Stomach (tissue), 8 donors: ENCODE measurements at regions not wholly inside any gene's neighbourhood (a gene's known extent, or its start where the extent isn't known, plus 50 kb on each side); places are given as distances from the start of the nearest gene placed in this dataset.

Source experiments
- DNase-seq, 2 donors: peaks; one replicate each; pipeline versions ENCODE4 v3.0.0 to v3.0.0-alpha.2; 2013 to 2019
- H3K27ac ChIP-seq, 5 donors: fragments of 200-600 bp in 4 of 5; sonication (generic) in 4 of 5; one replicate each; pipeline ENCODE4 v1.5.1; 2013 to 2019; ENCODE audit warnings: mild to moderate bottlenecking in 1 of 5, moderate library complexity in 1 of 5
- H3K27me3 ChIP-seq, 3 donors: fragments of 200-600 bp; sonication (generic); one replicate each; pipeline ENCODE4 v1.5.1; 2017 to 2019; ENCODE audit warnings: mixed run types in 1 of 3
- H3K36me3 ChIP-seq, 4 donors: fragments of 200-600 bp; sonication (generic); 1 replicate in 3 of 4; 2 replicates in 1 of 4; pipeline ENCODE4 v1.5.1; 2016 to 2019
- H3K4me1 ChIP-seq, 4 donors: fragments of 200-600 bp; sonication (generic); one replicate each; pipeline ENCODE4 v1.5.1; 2016 to 2019
- H3K4me3 ChIP-seq, 4 donors: fragments of 200-600 bp; sonication (generic) in 3 of 4; one replicate each; pipeline ENCODE4 v1.5.1; 2016 to 2019; ENCODE audit warnings: mild to moderate bottlenecking in 1 of 4
- H3K9me3 ChIP-seq, 4 donors: fragments of 200-600 bp; sonication (generic); one replicate each; pipeline ENCODE4 v1.5.1; 2016 to 2019
- CTCF ChIP-seq, 7 experiments: fragments of 450-650 bp in 4 of 7; fragments of 200-600 bp in 3 of 7; sonication (generic) in 3 of 7; IDR thresholded peaks; one replicate each; pipeline ENCODE4 v1.5.1; 2016 to 2019; ENCODE audit warnings: antibody characterized with exemption in 7 of 7, control low read depth in 2 of 7, mild to moderate bottlenecking in 1 of 7
- EP300 ChIP-seq: sonication (generic); formaldehyde crosslinking; IDR thresholded peaks from one replicate; pipeline ENCODE4 v1.6.1; 2017; ENCODE audit warnings: antibody characterized with exemption
- POLR2A ChIP-seq, 4 donors: fragments of 450-650 bp; IDR thresholded peaks; one replicate each; pipeline ENCODE4 v1.6.1; 2016; ENCODE audit warnings: antibody characterized with exemption in 4 of 4, control low read depth in 2 of 4, mild to moderate bottlenecking in 1 of 4, moderate library complexity in 1 of 4
- POLR2AphosphoS5 ChIP-seq, 3 donors: sonication (generic); formaldehyde crosslinking; IDR thresholded peaks; one replicate each; pipeline ENCODE4 v1.6.1; 2016; ENCODE audit warnings: antibody characterized with exemption in 3 of 3
- WGBS, 5 donors: extraction: QIAGEN DNeasy Blood & Tissue Kit in 3 of 5; methylation state at CpG; one replicate each; pipeline versions ENCODE4 v1.1.5 to v1.1.7; 2013 to 2018; 5-methylcytosine and 5-hydroxymethylcytosine counted together
- intact Hi-C: fragments of 100-400 bp; cut with DNase I; formaldehyde crosslinking; loops from one replicate; pipeline ENCODE4 v1.15.1; 2023; ENCODE audit warnings: low total_unique reads
- donor health status: healthy with polysubstance abuse.
- donor health status: Bipolar disorder and iron deficiency.
- donor health status: healthy.

GRCh38 chr5:84550222-84550621, 165.5 kb upstream of the EDIL3 start:
- no peak overlapping the region for H3K27ac ChIP-seq
- no peaks in the 10 kb centered on the region for H3K36me3 ChIP-seq
- intact Hi-C loops = no loop called here
- H3K4me1 ChIP-seq = no peaks in the 10 kb centered on the region
- H3K9me3 ChIP-seq = peaks cover 0 to 10% (median 0%) of the 10 kb centered on the region in 4 donors
- 91 to 97% (median 94%) methylated on average over 2 of the region's 2 CpGs for WGBS, 5 donors
- DNase-seq = no peak
- H3K27me3 ChIP-seq = no peaks in the 10 kb centered on the region
- no peak for TF ChIP-seq EP300
- TF ChIP-seq POLR2AphosphoS5 (IDR thresholded peaks at IDR 0.05) = no peak
- no peak for TF ChIP-seq CTCF (IDR thresholded peaks at IDR 0.05)
- TF ChIP-seq POLR2A (IDR thresholded peaks at IDR 0.05) = no peak
- H3K4me3 ChIP-seq = no peak overlapping the region

GRCh38 chr5:84549054-84549453, 164.4 kb upstream of the EDIL3 start:
- WGBS, 5 donors = 50 to 74% (median 60%) methylated on average over 1 of the region's 1 CpG
- no peak for TF ChIP-seq CTCF (IDR thresholded peaks at IDR 0.05)
- no peak for TF ChIP-seq EP300
- TF ChIP-seq POLR2AphosphoS5 (IDR thresholded peaks at IDR 0.05) = no peak
- no peak for TF ChIP-seq POLR2A (IDR thresholded peaks at IDR 0.05)
- peaks cover 0 to under 1% (median 0%) of the 10 kb centered on the region in 4 donors for H3K9me3 ChIP-seq
- H3K27ac ChIP-seq = no peak overlapping the region
- intact Hi-C loops = no loop called here
- no peak overlapping the region for H3K4me3 ChIP-seq
- no peak for DNase-seq
- no peaks in the 10 kb centered on the region for H3K36me3 ChIP-seq
- no peaks in the 10 kb centered on the region for H3K4me1 ChIP-seq
- H3K27me3 ChIP-seq = no peaks in the 10 kb centered on the region

- Histone ChIP-seq H3K27me3 (no peaks in the 10 kb centered on the region), H3K4me1 (no peaks in the 10 kb centered on the region), H3K27ac (no peak overlapping the region), H3K9me3 (peaks cover 0 to under 1% (median 0%) of the 10 kb centered on the region in 4 donors), H3K4me3 (no peak overlapping the region), H3K36me3 (no peaks in the 10 kb centered on the region)
- TF ChIP-seq EP300 = no peak
- no peak for DNase-seq
- intact Hi-C loops = no loop called here
- 83 to 96% (median 92%) methylated on average over 3 of the region's 3 CpGs for WGBS, 5 donors
Measured at GRCh38 chr5:84546686-84547085, 162.0 kb upstream of the EDIL3 start.

DNA sequence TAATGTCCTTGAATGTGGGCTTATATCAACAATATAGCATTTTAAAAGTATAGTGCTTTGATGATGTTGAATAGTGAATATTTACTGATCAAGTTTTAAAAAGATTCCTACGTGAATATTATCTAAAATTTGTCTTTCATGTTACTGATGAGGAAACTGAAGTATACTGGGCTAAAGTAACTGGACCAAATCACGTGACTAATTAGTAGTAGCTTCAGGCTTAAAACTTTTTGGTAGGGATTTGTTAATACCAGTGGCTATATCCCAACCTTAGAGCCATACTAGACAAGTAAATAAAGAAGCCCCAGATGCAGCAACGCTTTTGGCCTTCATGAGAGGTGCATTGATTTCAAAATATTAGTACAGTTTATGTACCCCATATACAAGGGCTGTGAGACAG, 152.1 kb upstream of the EDIL3 start:
- Histone ChIP-seq H3K4me1 (no peaks in the 10 kb centered on the region), H3K4me3 (no peak overlapping the region), H3K36me3 (no peaks in the 10 kb centered on the region), H3K27me3 (no peaks in the 10 kb centered on the region), H3K9me3 (peaks cover 0 to 25% (median 5%) of the 10 kb centered on the region in 4 donors), H3K27ac (no peak overlapping the region)
- intact Hi-C loops = no loop called here
- WGBS, 5 donors = 54 to 77% (median 66%) methylated on average over 3 of the region's 3 CpGs
- TF ChIP-seq POLR2A (IDR thresholded peaks at IDR 0.05) (no peak), EP300 (no peak), POLR2AphosphoS5 (IDR thresholded peaks at IDR 0.05) (no peak), CTCF (IDR thresholded peaks at IDR 0.05) (no peak)
- DNase-seq = no peak

DNA sequence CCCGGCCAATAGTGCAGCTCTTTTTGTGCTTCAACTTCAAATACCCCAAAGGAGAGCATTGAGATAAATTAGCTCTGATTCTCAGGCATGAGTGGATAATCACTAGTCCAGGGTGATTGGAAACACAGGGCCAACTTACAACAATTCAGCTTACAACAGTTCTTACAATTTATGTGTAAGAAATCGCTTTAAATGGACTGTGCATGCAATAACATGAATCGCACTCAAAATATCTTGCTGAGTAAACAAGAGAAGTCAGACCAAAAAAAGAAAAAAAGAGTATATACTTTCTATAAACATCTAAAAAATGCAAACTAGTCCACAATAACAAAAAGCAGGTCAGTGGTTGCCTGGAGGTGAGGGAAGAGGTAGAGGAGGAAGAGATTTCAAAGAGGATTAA, 150.6 kb upstream of the EDIL3 start:
- no peak for TF ChIP-seq POLR2A (IDR thresholded peaks at IDR 0.05)
- no peak for TF ChIP-seq POLR2AphosphoS5 (IDR thresholded peaks at IDR 0.05)
- no peak for TF ChIP-seq EP300
- TF ChIP-seq CTCF (IDR thresholded peaks at IDR 0.05) = no peak
- Histone ChIP-seq H3K9me3 (peaks cover 0 to 13% (median 3%) of the 10 kb centered on the region in 4 donors), H3K36me3 (no peaks in the 10 kb centered on the region), H3K27me3 (no peaks in the 10 kb centered on the region), H3K4me1 (no peaks in the 10 kb centered on the region), H3K27ac (no peak overlapping the region), H3K4me3 (no peak overlapping the region)
- intact Hi-C loops = no loop called here
- DNase-seq = no peak
- WGBS, 5 donors = 80 to 87% (median 82%) methylated on average over 3 of the region's 3 CpGs
